KMS-11 (cell line): ENCODE measurements at regions not wholly inside any gene's neighbourhood (a gene's known extent, or its start where the extent isn't known, plus 50 kb on each side); places are given as distances from the start of the nearest gene placed in this dataset.

Experiments
- H2AFZ ChIP-seq: fragments of 200-600 bp; sonication (generic); 2 replicates; pipeline ENCODE4 v1.6.1; 2016; ENCODE audit warnings: antibody characterized with exemption, mixed run types, low read depth
- H3K27ac ChIP-seq: fragments of 200-600 bp; sonication (generic); 2 replicates; pipeline ENCODE4 v1.6.1; 2016; ENCODE audit warnings: mild to moderate bottlenecking, mixed run types
- H3K27me3 ChIP-seq: fragments of 200-600 bp; sonication (generic); 2 replicates; pipeline ENCODE4 v1.6.1; 2017; ENCODE audit warnings: mild to moderate bottlenecking, low read depth, mixed run types, moderate library complexity; ENCODE audit not compliant: insufficient read depth
- H3K36me3 ChIP-seq: fragments of 200-600 bp; sonication (generic); 2 replicates; pipeline ENCODE4 v1.6.1; 2017; ENCODE audit warnings: mild to moderate bottlenecking, mixed run types; ENCODE audit not compliant: insufficient read depth
- H3K4me1 ChIP-seq: fragments of 200-600 bp; sonication (generic); 2 replicates; pipeline ENCODE4 v1.6.1; 2016; ENCODE audit warnings: mild to moderate bottlenecking, low read depth, mixed run types; ENCODE audit not compliant: poor library complexity, severe bottlenecking
- H3K4me2 ChIP-seq: fragments of 200-600 bp; sonication (generic); 2 replicates; pipeline ENCODE4 v1.7.0; 2016; ENCODE audit warnings: mild to moderate bottlenecking, mixed run types
- H3K4me3 ChIP-seq: fragments of 200-600 bp; sonication (generic); IDR thresholded peaks from 2 replicates; pipeline ENCODE4 v1.6.1; 2017; ENCODE audit warnings: low read depth, low read length, mixed read lengths; ENCODE audit not compliant: insufficient read depth
- H3K79me2 ChIP-seq: fragments of 200-600 bp; sonication (generic); 2 replicates; pipeline ENCODE4 v1.6.1; 2016; ENCODE audit warnings: low read depth, mixed run types; ENCODE audit not compliant: insufficient read depth
- H3K9ac ChIP-seq: fragments of 200-600 bp; sonication (generic); 2 replicates; pipeline ENCODE4 v1.6.1; 2016; ENCODE audit warnings: mild to moderate bottlenecking, mixed run types
- H4K20me1 ChIP-seq: fragments of 200-600 bp; sonication (generic); 2 replicates; pipeline ENCODE4 v1.6.1; 2016; ENCODE audit warnings: mild to moderate bottlenecking, mixed run types; ENCODE audit not compliant: insufficient read depth
- TF ChIP-seq, protein P1 (sequence below): fragments of 200-600 bp; sonication (generic); conservative IDR thresholded peaks from 2 replicates; pipeline ENCODE4 v1.6.1; 2017; ENCODE audit warnings: low read depth, mild to moderate bottlenecking, antibody characterized with exemption, low read length, moderate library complexity, mixed read lengths

DNA sequence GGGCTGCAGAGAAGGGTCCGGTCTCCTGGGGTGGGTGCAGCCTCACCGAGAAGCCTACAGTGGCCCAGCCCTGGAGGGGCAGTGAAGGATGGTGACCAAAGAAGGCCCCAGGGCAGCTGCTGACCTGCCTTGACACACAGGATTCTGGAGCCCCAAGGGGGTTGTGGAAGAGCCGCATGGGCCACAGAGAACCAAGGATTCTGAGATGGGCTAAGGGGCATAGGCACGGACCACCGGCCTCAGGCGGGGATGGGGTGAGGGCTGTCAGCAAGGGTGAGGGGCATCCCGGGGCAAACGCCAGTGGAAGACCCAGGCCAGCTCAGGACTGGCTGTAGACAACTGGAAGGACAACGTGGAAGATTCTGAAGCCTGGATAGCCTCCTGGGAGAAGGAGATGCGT, 151.6 kb downstream of the TEX29 start:
- Histone ChIP-seq H3K9ac (no peak overlapping the region), H3K27me3 (no peaks in the 10 kb centered on the region), H3K4me3 (no peak overlapping the region), H3K4me1 (no peaks in the 10 kb centered on the region), H3K79me2 (no peaks in the 10 kb centered on the region), H3K27ac (no peak overlapping the region), H3K36me3 (no peaks in the 10 kb centered on the region), H2AFZ (no peak overlapping the region), H4K20me1 (no peaks in the 10 kb centered on the region), H3K4me2 (no peak overlapping the region)
- TF ChIP-seq, protein P1, sequence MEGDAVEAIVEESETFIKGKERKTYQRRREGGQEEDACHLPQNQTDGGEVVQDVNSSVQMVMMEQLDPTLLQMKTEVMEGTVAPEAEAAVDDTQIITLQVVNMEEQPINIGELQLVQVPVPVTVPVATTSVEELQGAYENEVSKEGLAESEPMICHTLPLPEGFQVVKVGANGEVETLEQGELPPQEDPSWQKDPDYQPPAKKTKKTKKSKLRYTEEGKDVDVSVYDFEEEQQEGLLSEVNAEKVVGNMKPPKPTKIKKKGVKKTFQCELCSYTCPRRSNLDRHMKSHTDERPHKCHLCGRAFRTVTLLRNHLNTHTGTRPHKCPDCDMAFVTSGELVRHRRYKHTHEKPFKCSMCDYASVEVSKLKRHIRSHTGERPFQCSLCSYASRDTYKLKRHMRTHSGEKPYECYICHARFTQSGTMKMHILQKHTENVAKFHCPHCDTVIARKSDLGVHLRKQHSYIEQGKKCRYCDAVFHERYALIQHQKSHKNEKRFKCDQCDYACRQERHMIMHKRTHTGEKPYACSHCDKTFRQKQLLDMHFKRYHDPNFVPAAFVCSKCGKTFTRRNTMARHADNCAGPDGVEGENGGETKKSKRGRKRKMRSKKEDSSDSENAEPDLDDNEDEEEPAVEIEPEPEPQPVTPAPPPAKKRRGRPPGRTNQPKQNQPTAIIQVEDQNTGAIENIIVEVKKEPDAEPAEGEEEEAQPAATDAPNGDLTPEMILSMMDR = no peak

DNA sequence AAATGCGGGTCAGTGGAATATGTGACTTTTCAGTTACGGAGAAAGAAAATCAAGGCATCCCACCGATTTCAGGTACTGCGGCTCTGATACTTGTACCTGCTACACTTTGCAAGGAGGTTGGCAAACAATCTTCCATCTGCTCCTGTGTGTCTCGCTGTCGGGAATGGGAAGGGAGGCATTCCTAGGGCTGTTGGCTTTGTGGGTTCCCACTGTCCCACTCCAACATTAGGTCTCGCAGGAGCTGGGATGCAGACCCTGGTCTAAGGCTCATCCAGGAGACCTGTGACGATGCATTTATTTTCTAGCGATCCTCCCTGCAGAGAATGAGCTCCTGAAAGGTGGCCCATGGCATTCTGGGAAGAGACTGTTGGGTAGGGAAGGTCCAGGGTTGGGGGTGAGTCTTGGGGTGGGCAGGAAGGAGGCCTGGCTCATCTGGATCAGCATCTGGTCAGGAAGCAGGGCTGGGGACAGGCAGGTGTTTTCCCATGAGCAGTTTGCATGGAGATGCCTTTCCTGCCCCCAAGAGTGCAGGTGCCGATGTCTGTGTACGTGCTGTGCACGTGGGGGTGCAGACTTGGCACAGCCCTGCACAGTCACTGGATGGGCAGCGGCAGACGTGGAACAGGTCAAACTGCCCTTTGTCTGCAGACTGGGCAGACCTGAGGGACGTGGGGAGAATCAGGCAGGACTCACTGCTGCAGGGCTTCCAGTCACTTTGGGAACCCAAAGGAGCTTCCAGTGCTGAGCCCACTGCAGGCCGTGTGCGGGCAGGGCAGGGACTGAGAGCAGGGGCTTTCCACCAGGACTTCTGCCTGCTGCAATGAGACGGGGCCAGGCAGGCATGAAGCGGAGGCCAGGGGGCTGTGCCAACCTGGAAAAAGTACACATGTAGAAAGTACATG, 152.4 kb downstream of the TEX29 start:
- no peak overlapping the region for H3K4me3 ChIP-seq
- no peaks in the 10 kb centered on the region for H3K36me3 ChIP-seq
- TF ChIP-seq, protein P1 = no peak
- H3K9ac ChIP-seq = no peak overlapping the region
- no peaks in the 10 kb centered on the region for H3K79me2 ChIP-seq
- no peaks in the 10 kb centered on the region for H3K4me1 ChIP-seq
- H3K27me3 ChIP-seq = no peaks in the 10 kb centered on the region
- no peak overlapping the region for H3K27ac ChIP-seq
- H2AFZ ChIP-seq = no peak overlapping the region
- no peak overlapping the region for H3K4me2 ChIP-seq
- no peaks in the 10 kb centered on the region for H4K20me1 ChIP-seq

DNA sequence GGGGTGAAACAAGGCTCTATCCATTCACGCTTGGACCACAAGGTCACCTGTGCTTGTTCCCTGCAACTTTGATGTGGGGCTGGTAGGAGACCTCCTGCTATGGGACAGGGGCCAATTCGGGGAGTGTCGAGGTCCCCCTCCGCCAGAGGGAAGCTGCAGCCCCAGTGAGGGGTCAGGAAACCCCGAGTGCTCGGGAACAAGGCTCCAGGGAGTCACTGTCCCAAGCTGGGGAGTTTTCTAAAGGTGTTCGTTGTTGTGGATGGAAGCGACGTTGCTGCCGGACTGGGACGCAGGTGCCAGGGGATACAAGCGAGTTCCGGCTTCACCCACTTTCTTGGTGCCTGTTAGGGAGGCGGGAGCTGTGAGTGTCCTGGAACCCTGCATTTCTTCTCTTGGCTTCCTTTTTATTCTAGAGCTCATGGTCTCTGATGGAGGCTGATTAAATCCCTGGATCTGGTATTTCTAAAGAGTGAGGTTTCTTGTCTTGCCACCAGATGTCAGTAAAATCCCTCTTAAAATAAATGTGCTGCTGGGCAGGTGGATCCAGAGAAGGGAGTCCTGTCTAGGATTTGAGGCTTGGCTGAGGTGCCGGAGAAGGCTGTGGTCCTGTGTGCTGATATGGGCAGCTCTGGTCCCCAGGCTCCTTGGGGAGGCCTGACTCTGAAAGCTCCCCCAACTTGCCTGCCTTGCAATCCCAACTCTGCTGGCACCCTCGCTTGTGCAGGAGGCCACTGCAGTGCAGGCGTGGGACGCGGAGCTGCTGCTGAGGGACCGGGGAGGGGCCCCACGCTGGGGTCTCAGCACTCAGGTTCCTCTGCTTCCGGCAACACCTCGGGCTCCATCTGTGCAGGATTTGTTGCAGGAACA, 153.9 kb downstream of the TEX29 start:
- Histone ChIP-seq H3K27ac (no peak overlapping the region), H3K79me2 (no peaks in the 10 kb centered on the region), H3K27me3 (no peaks in the 10 kb centered on the region), H4K20me1 (no peaks in the 10 kb centered on the region), H2AFZ (no peak overlapping the region), H3K36me3 (no peaks in the 10 kb centered on the region), H3K9ac (no peak overlapping the region), H3K4me1 (no peaks in the 10 kb centered on the region), H3K4me2 (no peak overlapping the region), H3K4me3 (no peak overlapping the region)
- TF ChIP-seq, protein P1 = peak; percentile 59

DNA sequence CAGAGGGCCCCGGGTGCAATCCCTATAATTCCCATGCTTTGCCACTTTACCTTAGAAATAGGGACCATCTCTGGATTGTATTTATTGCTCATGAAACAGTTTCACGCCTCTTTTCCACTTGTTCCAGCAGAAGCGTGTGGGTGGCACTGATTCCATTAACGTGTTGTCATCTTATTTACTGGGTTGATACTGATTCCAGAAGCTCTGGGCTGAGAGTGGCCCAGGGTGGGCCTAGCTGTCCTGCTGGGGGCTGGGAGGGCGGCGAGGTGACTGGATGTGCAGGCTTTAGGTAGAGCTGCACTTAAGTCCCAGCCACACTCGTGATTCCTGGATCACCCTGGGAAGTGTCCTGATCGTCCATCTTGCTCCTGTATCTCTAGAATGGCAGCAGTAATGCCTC, 155.0 kb downstream of the TEX29 start:
- Histone ChIP-seq H3K4me2 (no peak overlapping the region), H3K79me2 (no peaks in the 10 kb centered on the region), H4K20me1 (no peaks in the 10 kb centered on the region), H3K4me1 (no peaks in the 10 kb centered on the region), H2AFZ (no peak overlapping the region), H3K27ac (no peak overlapping the region), H3K9ac (no peak overlapping the region), H3K36me3 (no peaks in the 10 kb centered on the region), H3K4me3 (no peak overlapping the region), H3K27me3 (no peaks in the 10 kb centered on the region)
- TF ChIP-seq, protein P1 = no peak
